ENCODE measurements at regions not wholly inside any gene's neighbourhood (a gene's known extent, or its start where the extent isn't known, plus 50 kb on each side); places are given as distances from the start of the nearest gene placed in this dataset.

DNA sequence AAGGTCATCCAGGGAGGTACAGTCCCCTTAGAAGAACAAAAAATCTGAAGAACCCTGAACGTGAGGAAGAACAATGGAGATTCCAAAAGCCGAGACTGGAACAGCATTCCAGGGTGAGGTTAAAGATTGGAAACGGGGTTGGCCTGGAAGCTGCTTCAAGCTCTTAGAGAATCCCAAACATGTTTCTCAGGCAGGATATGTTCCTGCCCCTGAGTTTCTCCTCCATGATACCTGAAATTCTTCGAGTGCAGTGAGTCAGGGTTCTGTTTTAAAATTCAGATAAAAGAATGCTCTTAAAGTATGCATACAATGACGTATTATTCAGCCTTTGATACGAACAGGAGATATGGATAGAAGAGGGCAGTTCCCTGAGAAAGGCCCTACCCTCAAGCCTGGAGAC is 293.1 kb downstream of the HS3ST3B1 start:
- intact Hi-C loops (cut with micrococcal nuclease), result no loop called here
- Mint-ChIP-seq H3K4me1 (peaks cover 5% of the 10 kb centered on the region), H3K27ac (no peak overlapping the region), H3K9me3 (peaks cover 0 to 4% (median 0%) of the 10 kb centered on the region in 7 donors), H3K27me3 (ENCODE audit: low read depth in 3 of 3) (peaks cover 0 to 3% (median 2%) of the 10 kb centered on the region in 3 donors), H3K4me3 (no peak overlapping the region), H3K36me3 (no peaks in the 10 kb centered on the region)
- H3K27ac ChIP-seq (ENCODE audit: low read depth in 1 of 2, low read length in 2 of 2), result no peak overlapping the region
- no peaks in the 10 kb centered on the region for H3K4me1 ChIP-seq (ENCODE audit: control insufficient read depth in 1 of 2, insufficient read depth in 2 of 2, low read length in 2 of 2)
- H3K4me3 ChIP-seq (replicated peaks in 1 of 3; ENCODE audit: low read depth in 2 of 3, low read length in 3 of 3), result no peak overlapping the region
- H3K36me3 ChIP-seq (replicated peaks in 1 of 2; ENCODE audit: control insufficient read depth in 1 of 2, insufficient read depth in 2 of 2, low read length in 2 of 2), result no peaks in the 10 kb centered on the region
- WGBS (ENCODE audit: insufficient coverage), result 90% methylated on average over 3 of the region's 6 CpGs
- no peak overlapping the region for H3K4me2 ChIP-seq (replicated peaks; ENCODE audit: extremely low read depth, low read length, poor library complexity, severe bottlenecking)
- no peaks in the 10 kb centered on the region for H3K79me2 ChIP-seq (ENCODE audit: insufficient read depth, low read length)
- no peaks in the 10 kb centered on the region for H4K20me1 ChIP-seq (ENCODE audit: insufficient read depth, low read length)
- no peaks in the 10 kb centered on the region for H3K9me3 ChIP-seq (replicated peaks in 1 of 2; ENCODE audit: control insufficient read depth in 1 of 2, insufficient read depth in 1 of 2, low read length in 2 of 2)
- no peak overlapping the region for H2AFZ ChIP-seq (ENCODE audit: insufficient read depth, low read depth, low read length, poor library complexity, severe bottlenecking)
- DNase-seq, result no peak
- TF ChIP-seq, protein P1, sequence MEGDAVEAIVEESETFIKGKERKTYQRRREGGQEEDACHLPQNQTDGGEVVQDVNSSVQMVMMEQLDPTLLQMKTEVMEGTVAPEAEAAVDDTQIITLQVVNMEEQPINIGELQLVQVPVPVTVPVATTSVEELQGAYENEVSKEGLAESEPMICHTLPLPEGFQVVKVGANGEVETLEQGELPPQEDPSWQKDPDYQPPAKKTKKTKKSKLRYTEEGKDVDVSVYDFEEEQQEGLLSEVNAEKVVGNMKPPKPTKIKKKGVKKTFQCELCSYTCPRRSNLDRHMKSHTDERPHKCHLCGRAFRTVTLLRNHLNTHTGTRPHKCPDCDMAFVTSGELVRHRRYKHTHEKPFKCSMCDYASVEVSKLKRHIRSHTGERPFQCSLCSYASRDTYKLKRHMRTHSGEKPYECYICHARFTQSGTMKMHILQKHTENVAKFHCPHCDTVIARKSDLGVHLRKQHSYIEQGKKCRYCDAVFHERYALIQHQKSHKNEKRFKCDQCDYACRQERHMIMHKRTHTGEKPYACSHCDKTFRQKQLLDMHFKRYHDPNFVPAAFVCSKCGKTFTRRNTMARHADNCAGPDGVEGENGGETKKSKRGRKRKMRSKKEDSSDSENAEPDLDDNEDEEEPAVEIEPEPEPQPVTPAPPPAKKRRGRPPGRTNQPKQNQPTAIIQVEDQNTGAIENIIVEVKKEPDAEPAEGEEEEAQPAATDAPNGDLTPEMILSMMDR (IDR thresholded peaks at IDR 0.05), result no peak
- H3K27me3 ChIP-seq (ENCODE audit: control insufficient read depth in 2 of 2, insufficient read depth in 2 of 2, low read length in 2 of 2), result no peaks in the 10 kb centered on the region
- no peak overlapping the region for H3K9ac ChIP-seq (ENCODE audit: insufficient read depth, low read length, poor library complexity, severe bottlenecking)

DNA sequence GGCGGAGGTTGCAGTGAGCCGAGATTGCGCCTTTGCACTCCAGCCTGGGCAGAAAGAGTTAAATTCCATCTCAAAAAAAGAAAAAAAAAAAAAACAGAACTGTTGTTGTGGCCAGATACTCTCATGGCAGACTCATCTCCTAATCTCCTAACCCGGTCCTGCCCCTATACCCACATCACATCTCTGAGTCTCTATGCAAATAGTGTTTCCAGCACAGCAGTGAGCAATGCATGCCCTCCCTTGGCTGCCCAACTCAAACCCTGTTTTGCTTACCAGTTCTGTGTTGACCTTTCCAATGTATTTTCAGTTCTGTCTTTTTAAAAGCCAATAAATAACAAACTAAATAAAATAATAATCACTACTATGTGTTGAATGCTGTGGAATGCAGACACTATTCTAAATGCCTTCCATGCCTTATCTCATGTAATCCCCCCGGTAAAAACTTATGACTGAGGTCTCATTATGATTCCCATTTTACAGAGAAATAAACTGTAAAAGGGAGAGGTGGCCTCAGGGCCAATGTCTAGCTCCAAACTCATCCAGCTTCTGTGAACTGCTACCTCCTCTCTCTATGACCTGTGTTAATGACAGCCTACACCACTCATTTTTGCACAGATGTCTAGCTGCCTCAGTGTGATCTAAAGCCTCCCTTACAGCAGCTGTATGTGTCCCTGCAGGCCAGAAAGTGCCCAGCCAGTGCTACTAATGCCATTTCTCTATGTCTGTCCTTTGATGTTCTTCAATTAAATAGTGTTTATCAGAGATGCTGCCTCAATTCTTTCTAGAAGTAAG is 289.8 kb downstream of the HS3ST3B1 start:
- Mint-ChIP-seq H3K9me3 (peaks cover 0 to 4% (median 0%) of the 10 kb centered on the region in 7 donors), H3K27me3 (ENCODE audit: low read depth in 3 of 3) (no peaks in the 10 kb centered on the region), H3K4me3 (no peak overlapping the region), H3K27ac (no peak overlapping the region), H3K36me3 (no peaks in the 10 kb centered on the region), H3K4me1 (peaks cover 5% of the 10 kb centered on the region)
- TF ChIP-seq, protein P1 (IDR thresholded peaks at IDR 0.05), result no peak
- no peaks in the 10 kb centered on the region for H4K20me1 ChIP-seq (ENCODE audit: insufficient read depth, low read length)
- 89% methylated on average over 4 of the region's 5 CpGs for WGBS (ENCODE audit: insufficient coverage)
- H3K27ac ChIP-seq (ENCODE audit: low read depth in 1 of 2, low read length in 2 of 2), result no peak overlapping the region
- H3K4me3 ChIP-seq (replicated peaks in 1 of 3; ENCODE audit: low read depth in 2 of 3, low read length in 3 of 3), result no peak overlapping the region
- H3K79me2 ChIP-seq (ENCODE audit: insufficient read depth, low read length), result no peaks in the 10 kb centered on the region
- no peaks in the 10 kb centered on the region for H3K27me3 ChIP-seq (ENCODE audit: control insufficient read depth in 2 of 2, insufficient read depth in 2 of 2, low read length in 2 of 2)
- H2AFZ ChIP-seq (ENCODE audit: insufficient read depth, low read depth, low read length, poor library complexity, severe bottlenecking), result no peak overlapping the region
- H3K36me3 ChIP-seq (replicated peaks in 1 of 2; ENCODE audit: control insufficient read depth in 1 of 2, insufficient read depth in 2 of 2, low read length in 2 of 2), result no peaks in the 10 kb centered on the region
- no peaks in the 10 kb centered on the region for H3K4me1 ChIP-seq (ENCODE audit: control insufficient read depth in 1 of 2, insufficient read depth in 2 of 2, low read length in 2 of 2)
- H3K9me3 ChIP-seq (replicated peaks in 1 of 2; ENCODE audit: control insufficient read depth in 1 of 2, insufficient read depth in 1 of 2, low read length in 2 of 2), result no peaks in the 10 kb centered on the region
- H3K9ac ChIP-seq (ENCODE audit: insufficient read depth, low read length, poor library complexity, severe bottlenecking), result no peak overlapping the region
- no peak for DNase-seq
- H3K4me2 ChIP-seq (replicated peaks; ENCODE audit: extremely low read depth, low read length, poor library complexity, severe bottlenecking), result no peak overlapping the region
- intact Hi-C loops (cut with micrococcal nuclease), result no loop called here
